NCI-H128 (cell line): ENCODE measurements at regions not wholly inside any gene's neighbourhood (a gene's known extent, or its start where the extent isn't known, plus 50 kb on each side); places are given as distances from the start of the nearest gene placed in this dataset.
A peak's percentile ranks its signal among the peaks of the same experiment; 100 is the strongest.

Source experiments
- DNase-seq: peaks from one replicate; lab custom pipeline; 2025; ENCODE audit not compliant: unreplicated experiment; lab: John Stamatoyannopoulos, UW

- DNase-seq = no peak
Measured at GRCh38 chr20:11270566-11270965, 596.8 kb upstream of the JAG1 start.

- no peak for DNase-seq
Measured at GRCh38 chr20:11271319-11271718, 597.5 kb upstream of the JAG1 start.

GRCh38 chr20:11271920-11272594 lies 598.3 kb upstream of the JAG1 start:
- no peak for DNase-seq

- DNase-seq = peak; percentile 21
Measured at GRCh38 chr20:11274141-11274594, 600.4 kb upstream of the JAG1 start.

- no peak for DNase-seq
Measured at GRCh38 chr20:11275740-11276139, 601.9 kb upstream of the JAG1 start.

GRCh38 chr20:11277170-11277569 lies 603.4 kb upstream of the JAG1 start:
- DNase-seq = no peak

GRCh38 chr20:11277858-11278257 lies 604.1 kb upstream of the JAG1 start:
- no peak for DNase-seq

GRCh38 chr20:11278461-11278860 lies 604.7 kb upstream of the JAG1 start:
- DNase-seq = no peak

- DNase-seq = no peak
Measured at GRCh38 chr20:11281240-11281639, 607.4 kb upstream of the JAG1 start.

GRCh38 chr20:11281768-11282167 lies 608.0 kb upstream of the JAG1 start:
- DNase-seq = no peak

- no peak for DNase-seq
Measured at GRCh38 chr20:11287126-11287525, 613.3 kb upstream of the JAG1 start.

GRCh38 chr20:11296221-11296620 lies 621.5 kb upstream of the BTBD3 start:
- DNase-seq = no peak

GRCh38 chr20:11296951-11297350 lies 620.7 kb upstream of the BTBD3 start:
- no peak for DNase-seq

GRCh38 chr20:11301699-11302098 lies 616.0 kb upstream of the BTBD3 start:
- no peak for DNase-seq

GRCh38 chr20:11302436-11302835 lies 615.3 kb upstream of the BTBD3 start:
- DNase-seq = no peak

- no peak for DNase-seq
Measured at GRCh38 chr20:11304795-11305194, 612.9 kb upstream of the BTBD3 start.

GRCh38 chr20:11305406-11305805 lies 612.3 kb upstream of the BTBD3 start:
- no peak for DNase-seq

GRCh38 chr20:11311659-11312224 lies 606.0 kb upstream of the BTBD3 start:
- DNase-seq = no peak

- no peak for DNase-seq
Measured at GRCh38 chr20:11315525-11315924, 602.2 kb upstream of the BTBD3 start.

GRCh38 chr20:11316244-11316643 lies 601.4 kb upstream of the BTBD3 start:
- no peak for DNase-seq

GRCh38 chr20:11320033-11320432 lies 597.7 kb upstream of the BTBD3 start:
- DNase-seq = no peak

- no peak for DNase-seq
Measured at GRCh38 chr20:11323816-11324215, 593.9 kb upstream of the BTBD3 start.

GRCh38 chr20:11324990-11325389 lies 592.7 kb upstream of the BTBD3 start:
- no peak for DNase-seq
